Stimulated activated CD4-positive, alpha-beta T cell treated with anti-CD3 and anti-CD28 coated beads, Interleukin-12 subunit alpha, Interleukin-12 subunit beta, amount 100 ng/mL, for 48 hours (primary cell): ENCODE measurements at regions not wholly inside any gene's neighbourhood (a gene's known extent, or its start where the extent isn't known, plus 50 kb on each side); places are given as distances from the start of the nearest gene placed in this dataset.

Experiments
- DNase-seq, 3 donors: peaks; one replicate each; pipeline ENCODE4 v3.0.0-alpha.2; 2020; ENCODE audit warnings: low read depth in 2 of 3, low spot score in 1 of 3

GRCh38 chr16:64417711-64418227 lies 704.1 kb downstream of the CDH11 start:
- no peak for DNase-seq

GRCh38 chr16:64416216-64417005 lies 705.5 kb downstream of the CDH11 start:
- no peak for DNase-seq

- no peak for DNase-seq
Measured at GRCh38 chr16:64412578-64413280, 709.1 kb downstream of the CDH11 start.

GRCh38 chr16:64410306-64410705 lies 711.6 kb downstream of the CDH11 start:
- no peak for DNase-seq

- no peak for DNase-seq
Measured at GRCh38 chr16:64409783-64410210, 712.1 kb downstream of the CDH11 start.

- DNase-seq: no peak
Measured at GRCh38 chr16:64408699-64409098, 713.2 kb downstream of the CDH11 start.

- DNase-seq: no peak
Measured at GRCh38 chr16:64406770-64407181, 715.1 kb downstream of the CDH11 start.

GRCh38 chr16:64403352-64403751 lies 718.5 kb downstream of the CDH11 start:
- no peak for DNase-seq

GRCh38 chr16:64398793-64399192 lies 723.1 kb downstream of the CDH11 start:
- no peak for DNase-seq

- DNase-seq: no peak
Measured at GRCh38 chr16:64397945-64398508, 723.8 kb downstream of the CDH11 start.

- DNase-seq: no peak
Measured at GRCh38 chr16:64397042-64397441, 724.8 kb downstream of the CDH11 start.

- DNase-seq: no peak
Measured at GRCh38 chr16:64394061-64394460, 727.8 kb downstream of the CDH11 start.

- DNase-seq: no peak
Measured at GRCh38 chr16:64392456-64392855, 729.4 kb downstream of the CDH11 start.

GRCh38 chr16:64391063-64391600 lies 730.7 kb downstream of the CDH11 start:
- no peak for DNase-seq

GRCh38 chr16:64390102-64390501 lies 731.8 kb downstream of the CDH11 start:
- no peak for DNase-seq

- DNase-seq: no peak
Measured at GRCh38 chr16:64384636-64385035, 737.2 kb downstream of the CDH11 start.

- no peak for DNase-seq
Measured at GRCh38 chr16:64381979-64382378, 739.9 kb downstream of the CDH11 start.

GRCh38 chr16:64380751-64381150 lies 741.1 kb downstream of the CDH11 start:
- DNase-seq: no peak

GRCh38 chr16:64375391-64375980 lies 746.4 kb downstream of the CDH11 start:
- no peak for DNase-seq

GRCh38 chr16:64370112-64370511 lies 751.8 kb downstream of the CDH11 start:
- DNase-seq: no peak

GRCh38 chr16:64365448-64365931 lies 756.4 kb downstream of the CDH11 start:
- no peak for DNase-seq
